Stimulated activated effector memory CD8-positive, alpha-beta T cell treated with anti-CD3 and anti-CD28 coated beads, Interleukin-12 subunit alpha, Interleukin-12 subunit beta, amount 100 ng/mL, for 72 hours (primary cell): ENCODE measurements at regions not wholly inside any gene's neighbourhood (a gene's known extent, or its start where the extent isn't known, plus 50 kb on each side); places are given as distances from the start of the nearest gene placed in this dataset.

Experiments
- ATAC-seq: fragments of 150-1000 bp; cut with Tn5 transposase; 2 replicates; pipeline ENCODE4 v1.10.0; 2021
- DNase-seq, 2 donors: peaks; one replicate each; pipeline ENCODE4 v3.0.0; 2021 to 2022; ENCODE audit warnings: low spot score in 2 of 2
- H3K27ac Mint-ChIP-seq: one replicate; pipeline ENCODE4 v1.8.0; 2022; ENCODE audit warnings: mild to moderate bottlenecking, mixed read lengths
- H3K36me3 Mint-ChIP-seq: one replicate; pipeline ENCODE4 v1.8.0; 2022; ENCODE audit warnings: mild to moderate bottlenecking, mixed read lengths
- H3K4me1 Mint-ChIP-seq: one replicate; pipeline ENCODE4 v1.8.0; 2022; ENCODE audit warnings: mixed read lengths
- H3K4me3 Mint-ChIP-seq: one replicate; pipeline ENCODE4 v1.8.0; 2022; ENCODE audit warnings: mild to moderate bottlenecking, mixed read lengths
- H3K9me3 Mint-ChIP-seq: one replicate; pipeline ENCODE4 v1.8.0; 2022; ENCODE audit warnings: mixed read lengths

- Mint-ChIP-seq H3K27ac (no peak overlapping the region), H3K36me3 (no peaks in the 10 kb centered on the region), H3K9me3 (peaks cover 12% of the 10 kb centered on the region), H3K4me1 (no peaks in the 10 kb centered on the region), H3K4me3 (no peak overlapping the region)
- DNase-seq (no peak), ATAC-seq (no peak)
Measured at GRCh38 chr1:82858031-82858430, 1057.3 kb downstream of the ADGRL2 start.

- Mint-ChIP-seq H3K9me3 (peaks cover 13% of the 10 kb centered on the region), H3K27ac (no peak overlapping the region), H3K4me3 (no peak overlapping the region), H3K36me3 (no peaks in the 10 kb centered on the region), H3K4me1 (no peaks in the 10 kb centered on the region)
- DNase-seq (no peak), ATAC-seq (no peak)
Measured at GRCh38 chr1:82849460-82849859, 1048.7 kb downstream of the ADGRL2 start.

- no peak for DNase-seq
- Mint-ChIP-seq H3K4me1 (no peaks in the 10 kb centered on the region), H3K27ac (no peak overlapping the region), H3K4me3 (no peak overlapping the region), H3K9me3 (peaks cover 12% of the 10 kb centered on the region), H3K36me3 (no peaks in the 10 kb centered on the region)
- ATAC-seq, result no peak
Measured at GRCh38 chr1:82848043-82848442, 1047.3 kb downstream of the ADGRL2 start.

DNA sequence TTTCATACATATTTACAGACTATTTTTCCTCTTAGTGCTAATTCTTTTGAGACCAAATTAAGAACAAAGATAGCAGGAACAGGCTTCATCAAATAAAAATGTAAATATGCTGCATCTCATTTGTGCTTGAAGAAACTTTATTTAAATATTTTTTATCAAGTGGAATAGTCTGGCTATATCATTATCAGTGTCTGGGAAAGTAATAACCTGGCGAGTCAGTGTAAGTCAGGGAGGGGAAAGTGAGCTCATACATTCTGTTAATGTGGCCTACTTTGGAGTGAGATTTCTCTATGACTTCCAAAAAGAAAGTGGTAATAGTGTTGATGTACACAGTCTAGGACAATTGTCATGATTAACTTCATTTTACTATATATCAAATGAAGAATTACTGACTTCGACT is 1045.1 kb downstream of the ADGRL2 start:
- no peaks in the 10 kb centered on the region for H3K36me3 Mint-ChIP-seq
- H3K9me3 Mint-ChIP-seq, result peaks cover 7% of the 10 kb centered on the region

GRCh38 chr1:82844911-82845827 is 1044.4 kb downstream of the ADGRL2 start:
- H3K36me3 Mint-ChIP-seq, result no peaks in the 10 kb centered on the region
- H3K27ac Mint-ChIP-seq, result no peak overlapping the region
- ATAC-seq (no peak), DNase-seq (no peak)
- no peaks in the 10 kb centered on the region for H3K4me1 Mint-ChIP-seq
- H3K9me3 Mint-ChIP-seq, result peaks cover 9% of the 10 kb centered on the region
- no peak overlapping the region for H3K4me3 Mint-ChIP-seq

More for the DNA sequence above, 1045.1 kb downstream of the ADGRL2 start:
- Mint-ChIP-seq H3K4me3 (no peak overlapping the region), H3K4me1 (no peaks in the 10 kb centered on the region), H3K27ac (no peak overlapping the region)
- no peak for DNase-seq
- no peak for ATAC-seq

GRCh38 chr1:82844447-82844846 is 1043.7 kb downstream of the ADGRL2 start:
- Mint-ChIP-seq H3K27ac (no peak overlapping the region), H3K4me3 (no peak overlapping the region), H3K4me1 (no peaks in the 10 kb centered on the region), H3K36me3 (no peaks in the 10 kb centered on the region), H3K9me3 (peaks cover 9% of the 10 kb centered on the region)
- DNase-seq (no peak), ATAC-seq (no peak)

- ATAC-seq (no peak), DNase-seq (no peak)
- peaks cover 9% of the 10 kb centered on the region for H3K9me3 Mint-ChIP-seq
- no peak overlapping the region for H3K27ac Mint-ChIP-seq
- H3K4me3 Mint-ChIP-seq, result no peak overlapping the region
- no peaks in the 10 kb centered on the region for H3K36me3 Mint-ChIP-seq
- no peaks in the 10 kb centered on the region for H3K4me1 Mint-ChIP-seq
Measured at GRCh38 chr1:82843876-82844275, 1043.1 kb downstream of the ADGRL2 start.

DNA sequence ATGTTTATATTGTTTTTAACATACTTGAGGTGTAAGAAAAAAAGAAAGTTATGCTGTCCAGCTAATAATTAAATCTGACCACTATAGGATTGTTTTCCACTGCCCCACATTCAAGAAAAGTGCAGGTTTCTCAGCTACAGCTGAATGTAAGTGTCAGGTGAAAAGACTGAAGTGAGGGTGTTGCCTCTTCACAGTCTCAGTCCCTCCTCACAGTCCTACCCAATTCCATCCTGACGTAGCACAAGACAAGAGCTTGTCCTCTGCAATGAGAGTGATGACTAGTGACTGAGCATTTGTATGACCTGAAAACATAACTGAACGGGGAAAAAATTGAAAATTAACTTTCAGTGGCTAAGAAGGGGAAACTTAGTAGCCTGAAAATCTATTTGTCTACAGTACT is 1039.5 kb downstream of the ADGRL2 start:
- no peak for DNase-seq
- no peak for ATAC-seq
- Mint-ChIP-seq H3K4me1 (no peaks in the 10 kb centered on the region), H3K9me3 (peaks cover 5% of the 10 kb centered on the region), H3K36me3 (no peaks in the 10 kb centered on the region), H3K27ac (no peak overlapping the region), H3K4me3 (no peak overlapping the region)

GRCh38 chr1:82837766-82838465 is 1037.2 kb downstream of the ADGRL2 start:
- H3K4me3 Mint-ChIP-seq, result no peak overlapping the region
- no peak overlapping the region for H3K27ac Mint-ChIP-seq
- DNase-seq (no peak), ATAC-seq (no peak)
- no peaks in the 10 kb centered on the region for H3K36me3 Mint-ChIP-seq
- H3K4me1 Mint-ChIP-seq, result no peaks in the 10 kb centered on the region
- peaks cover 14% of the 10 kb centered on the region for H3K9me3 Mint-ChIP-seq

DNA sequence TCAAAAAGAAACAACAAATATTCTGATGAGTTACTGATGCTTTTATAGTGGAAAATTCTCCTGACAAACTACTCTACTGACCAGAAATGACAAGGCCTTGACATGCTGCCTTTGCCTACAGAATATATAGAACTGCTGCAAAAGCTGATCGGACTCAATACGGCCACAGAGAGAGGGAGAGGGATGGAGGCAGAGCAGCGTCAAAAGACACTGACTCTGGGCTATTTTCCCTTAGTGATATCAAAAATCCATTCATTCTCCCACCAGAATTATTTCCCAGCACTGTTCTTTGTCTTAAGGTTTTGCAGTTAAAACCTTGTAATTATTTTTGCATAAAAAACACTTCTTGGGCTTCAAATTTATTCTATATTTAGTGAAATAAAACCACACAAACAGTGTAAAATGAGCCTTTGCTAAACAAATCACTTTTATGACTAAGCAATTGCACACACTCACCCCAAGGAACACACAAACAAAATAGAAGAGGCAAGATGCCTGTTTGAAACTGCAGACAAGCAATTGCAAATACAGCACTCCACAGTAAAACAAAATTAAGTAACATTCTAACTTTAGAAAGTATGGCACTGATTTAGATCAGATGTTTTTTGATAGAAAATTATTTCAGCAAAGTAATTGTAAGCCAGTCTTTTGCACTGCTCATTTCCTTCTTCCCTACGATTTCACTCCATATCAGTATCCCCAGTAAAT is 1036.4 kb downstream of the ADGRL2 start:
- ATAC-seq (no peak), DNase-seq (no peak)
- no peak overlapping the region for H3K4me3 Mint-ChIP-seq
- peaks cover 14% of the 10 kb centered on the region for H3K9me3 Mint-ChIP-seq
- no peaks in the 10 kb centered on the region for H3K36me3 Mint-ChIP-seq
- no peaks in the 10 kb centered on the region for H3K4me1 Mint-ChIP-seq
- no peak overlapping the region for H3K27ac Mint-ChIP-seq

DNA sequence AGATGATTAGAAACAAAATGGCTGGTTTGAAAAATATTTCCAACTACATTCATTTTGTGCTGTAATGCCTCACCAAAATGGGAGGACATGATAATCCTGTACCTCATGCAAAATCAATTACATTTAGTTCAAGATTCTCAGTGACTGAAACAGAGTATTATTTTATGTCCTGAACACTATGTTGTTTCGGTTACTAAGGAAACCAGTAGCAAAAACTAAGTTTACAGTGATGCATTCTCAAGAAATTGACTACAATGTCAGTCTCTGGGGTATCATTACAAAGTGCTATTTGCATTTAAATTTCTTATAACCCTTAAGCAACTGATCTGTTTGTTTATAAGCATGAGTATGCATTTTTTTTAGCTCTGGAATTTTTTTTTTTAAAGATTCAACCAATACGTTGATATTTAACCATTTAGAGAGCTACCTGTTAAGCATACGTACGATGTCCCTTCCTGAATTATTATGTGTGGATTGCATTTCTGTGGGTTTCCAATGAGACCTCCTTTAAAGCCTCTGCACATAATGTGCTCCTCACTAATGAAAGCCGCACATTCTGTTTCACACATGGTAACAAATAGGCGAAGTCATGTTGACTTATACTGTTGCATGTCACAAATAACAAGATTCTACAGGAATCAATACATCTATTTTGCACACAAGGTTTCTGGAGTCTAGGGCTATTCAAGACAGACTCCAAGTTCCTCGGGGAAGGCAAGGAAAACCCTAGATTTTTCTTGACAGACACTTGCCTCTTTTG is 1035.7 kb downstream of the ADGRL2 start:
- ATAC-seq (no peak), DNase-seq (no peak)
- no peaks in the 10 kb centered on the region for H3K4me1 Mint-ChIP-seq
- no peak overlapping the region for H3K4me3 Mint-ChIP-seq
- peaks cover 14% of the 10 kb centered on the region for H3K9me3 Mint-ChIP-seq
- H3K36me3 Mint-ChIP-seq, result no peaks in the 10 kb centered on the region
- no peak overlapping the region for H3K27ac Mint-ChIP-seq

- DNase-seq (no peak), ATAC-seq (no peak)
- Mint-ChIP-seq H3K4me1 (no peaks in the 10 kb centered on the region), H3K9me3 (peaks cover 9% of the 10 kb centered on the region), H3K36me3 (no peaks in the 10 kb centered on the region), H3K27ac (no peak overlapping the region), H3K4me3 (no peak overlapping the region)
Measured at GRCh38 chr1:82830690-82831380, 1030.1 kb downstream of the ADGRL2 start.

GRCh38 chr1:82829527-82829926 is 1028.8 kb downstream of the ADGRL2 start:
- no peak for DNase-seq
- peaks cover 6% of the 10 kb centered on the region for H3K9me3 Mint-ChIP-seq
- no peaks in the 10 kb centered on the region for H3K4me1 Mint-ChIP-seq
- no peak overlapping the region for H3K27ac Mint-ChIP-seq
- no peak overlapping the region for H3K4me3 Mint-ChIP-seq
- no peaks in the 10 kb centered on the region for H3K36me3 Mint-ChIP-seq
- no peak for ATAC-seq

DNA sequence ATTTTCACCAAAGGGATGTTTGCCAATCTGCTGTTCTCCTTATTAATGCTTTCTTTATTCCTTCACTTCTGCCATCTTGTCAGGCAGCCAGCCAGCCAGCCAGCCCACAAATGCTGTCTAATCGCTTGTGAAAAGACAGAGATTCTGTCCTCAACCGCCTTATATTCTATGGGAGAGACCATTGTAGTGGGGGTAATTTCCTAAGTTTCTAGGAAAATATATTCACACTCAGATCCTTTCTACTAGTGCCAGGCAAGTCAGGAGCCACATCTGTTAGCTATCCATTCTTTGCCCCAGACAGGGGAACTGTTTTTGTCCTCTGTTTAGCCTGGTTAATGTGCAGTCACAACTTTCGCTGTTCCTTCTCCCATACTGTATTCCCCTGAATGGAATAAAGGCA is 1023.1 kb downstream of the ADGRL2 start:
- Mint-ChIP-seq H3K4me1 (no peaks in the 10 kb centered on the region), H3K9me3 (peaks cover 18% of the 10 kb centered on the region), H3K4me3 (no peak overlapping the region), H3K27ac (no peak overlapping the region), H3K36me3 (no peaks in the 10 kb centered on the region)
- ATAC-seq, result no peak
- DNase-seq, result no peak
